Left ventricle myocardium inferior (tissue), 1 donor: ENCODE measurements at regions not wholly inside any gene's neighbourhood (a gene's known extent, or its start where the extent isn't known, plus 50 kb on each side); places are given as distances from the start of the nearest gene placed in this dataset.

Experiments
- DNase-seq: peaks from one replicate; pipeline ENCODE4 v3.0.0-alpha.2; 2020
- H3K27ac ChIP-seq: fragments of 200-600 bp; replicated peaks from 2 replicates; pipeline ENCODE4 v1.8.0; 2021
- H3K27me3 ChIP-seq: fragments of 200-600 bp; 2 replicates; pipeline ENCODE4 v1.8.0; 2021; ENCODE audit warnings: low read depth
- H3K36me3 ChIP-seq: fragments of 200-600 bp; 2 replicates; pipeline ENCODE4 v1.8.0; 2021
- H3K4me1 ChIP-seq: fragments of 200-600 bp; 2 replicates; pipeline ENCODE4 v1.8.0; 2021
- H3K4me3 ChIP-seq: fragments of 200-600 bp; 2 replicates; pipeline ENCODE4 v1.8.0; 2021; ENCODE audit warnings: mild to moderate bottlenecking, moderate library complexity
- H3K9me3 ChIP-seq: fragments of 200-600 bp; replicated peaks from 2 replicates; pipeline ENCODE4 v1.8.0; 2021
- CTCF ChIP-seq: fragments of 200-600 bp; IDR thresholded peaks from 2 replicates; pipeline ENCODE4 v1.8.0; 2021; ENCODE audit warnings: antibody characterized with exemption, mild to moderate bottlenecking, borderline replicate concordance
- intact Hi-C: fragments of 100-400 bp; cut with micrococcal nuclease; formaldehyde crosslinking; loops from one replicate; pipeline ENCODE4 v1.11.0; 2022
- donor health status: DM: no; HTN: yes; CAD: no; lungs with severe emphysema.

- intact Hi-C loops = no loop called here
- H3K4me3 ChIP-seq = peak overlapping the region; percentile 83
Observed at GRCh38 chr14:89616425-89616824, 199.4 kb upstream of the FOXN3 start.

GRCh38 chr14:89615421-89615820, 198.4 kb upstream of the FOXN3 start:
- Histone ChIP-seq H3K4me1 (peaks cover 55% of the 10 kb centered on the region), H3K4me3 (peak overlapping the region; percentile 83), H3K27ac (peak overlapping the region; percentile 90), H3K27me3 (no peaks in the 10 kb centered on the region), H3K9me3 (no peaks in the 10 kb centered on the region), H3K36me3 (no peaks in the 10 kb centered on the region)
- DNase-seq = no peak
- intact Hi-C loops = no loop called here
- TF ChIP-seq CTCF = no peak

More at GRCh38 chr14:89616425-89616824, 199.4 kb upstream of the FOXN3 start:
- DNase-seq = no peak
- Histone ChIP-seq H3K27ac (peak overlapping the region; percentile 90), H3K4me1 (peaks cover 55% of the 10 kb centered on the region), H3K27me3 (no peaks in the 10 kb centered on the region), H3K9me3 (no peaks in the 10 kb centered on the region), H3K36me3 (no peaks in the 10 kb centered on the region)
- TF ChIP-seq CTCF = no peak

- no peak for DNase-seq
- peak overlapping the region; percentile 83 for H3K4me3 ChIP-seq
- H3K27ac ChIP-seq = peak overlapping the region; percentile 90
- no peaks in the 10 kb centered on the region for H3K9me3 ChIP-seq
- no peak for TF ChIP-seq CTCF
- no peaks in the 10 kb centered on the region for H3K36me3 ChIP-seq
- intact Hi-C loops = no loop called here
- no peaks in the 10 kb centered on the region for H3K27me3 ChIP-seq
- H3K4me1 ChIP-seq = peaks cover 58% of the 10 kb centered on the region
Observed at GRCh38 chr14:89614009-89614691, 197.1 kb upstream of the FOXN3 start.

GRCh38 chr14:89613260-89614008, 196.4 kb upstream of the FOXN3 start:
- TF ChIP-seq CTCF = no peak
- Histone ChIP-seq H3K4me1 (peaks cover 64% of the 10 kb centered on the region), H3K27me3 (no peaks in the 10 kb centered on the region), H3K36me3 (no peaks in the 10 kb centered on the region), H3K27ac (peak overlapping the region; percentile 90), H3K9me3 (no peaks in the 10 kb centered on the region), H3K4me3 (no peak overlapping the region)
- intact Hi-C loops = no loop called here
- DNase-seq = no peak

- Histone ChIP-seq H3K27me3 (no peaks in the 10 kb centered on the region), H3K4me3 (no peak overlapping the region), H3K27ac (peak overlapping the region; percentile 20), H3K4me1 (peaks cover 41% of the 10 kb centered on the region), H3K9me3 (peaks cover 10% of the 10 kb centered on the region), H3K36me3 (no peaks in the 10 kb centered on the region)
- DNase-seq = no peak
- no peak for TF ChIP-seq CTCF
- intact Hi-C loops = no loop called here
Observed at GRCh38 chr14:89609500-89610100, 192.6 kb upstream of the FOXN3 start.
